HG02885 (cell line): ENCODE measurements at regions not wholly inside any gene's neighbourhood (a gene's known extent, or its start where the extent isn't known, plus 50 kb on each side); places are given as distances from the start of the nearest gene placed in this dataset.

Source experiments
- ATAC-seq: cut with Tn5 transposase; IDR thresholded peaks from one replicate; pipeline ENCODE4 v1.9.1; 2021; ENCODE audit warnings: mild to moderate bottlenecking; ENCODE audit not compliant: unreplicated experiment, poor library complexity

DNA sequence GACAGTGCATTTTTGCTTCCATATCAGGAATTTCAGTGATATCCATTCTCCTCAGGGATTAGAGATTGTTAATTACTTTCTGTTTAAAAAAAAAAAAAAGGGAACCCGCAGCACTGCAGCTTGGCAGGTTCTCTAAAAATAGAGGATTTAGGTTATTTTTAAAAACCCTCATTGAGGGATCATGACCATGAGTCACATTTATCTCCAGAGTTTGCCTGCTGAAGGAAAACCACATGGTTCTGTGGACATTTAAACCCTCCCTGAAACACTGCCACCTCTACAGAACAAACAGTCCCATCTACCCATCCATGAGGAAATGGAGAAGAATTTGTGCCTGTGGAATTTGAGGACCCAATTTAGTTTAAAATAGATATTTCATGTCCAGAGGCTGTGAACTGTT, 66.2 kb upstream of the UBE2E1 start:
- no peak for ATAC-seq

DNA sequence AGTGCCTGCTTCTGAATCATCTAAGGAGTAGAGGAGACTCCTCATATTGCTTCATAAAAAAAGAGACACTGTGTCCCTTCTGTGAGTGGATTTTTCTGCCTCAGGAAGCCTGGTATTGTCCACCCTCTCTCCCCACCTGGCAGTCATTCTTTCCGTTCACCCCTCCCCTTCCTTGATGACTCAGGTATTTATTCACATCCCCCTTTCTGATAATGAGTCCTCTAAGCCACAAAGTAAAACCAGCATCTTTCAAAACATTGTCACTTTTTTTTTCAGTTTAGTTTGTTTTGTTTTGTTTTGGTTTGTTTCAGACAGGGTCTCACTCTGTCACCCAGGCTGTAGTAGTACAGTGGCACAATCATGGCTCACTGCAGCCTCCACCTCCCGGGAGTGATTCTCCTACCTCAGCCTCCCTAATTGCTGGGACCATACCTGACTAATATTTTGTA, 65.2 kb upstream of the UBE2E1 start:
- peak; percentile 87 for ATAC-seq

DNA sequence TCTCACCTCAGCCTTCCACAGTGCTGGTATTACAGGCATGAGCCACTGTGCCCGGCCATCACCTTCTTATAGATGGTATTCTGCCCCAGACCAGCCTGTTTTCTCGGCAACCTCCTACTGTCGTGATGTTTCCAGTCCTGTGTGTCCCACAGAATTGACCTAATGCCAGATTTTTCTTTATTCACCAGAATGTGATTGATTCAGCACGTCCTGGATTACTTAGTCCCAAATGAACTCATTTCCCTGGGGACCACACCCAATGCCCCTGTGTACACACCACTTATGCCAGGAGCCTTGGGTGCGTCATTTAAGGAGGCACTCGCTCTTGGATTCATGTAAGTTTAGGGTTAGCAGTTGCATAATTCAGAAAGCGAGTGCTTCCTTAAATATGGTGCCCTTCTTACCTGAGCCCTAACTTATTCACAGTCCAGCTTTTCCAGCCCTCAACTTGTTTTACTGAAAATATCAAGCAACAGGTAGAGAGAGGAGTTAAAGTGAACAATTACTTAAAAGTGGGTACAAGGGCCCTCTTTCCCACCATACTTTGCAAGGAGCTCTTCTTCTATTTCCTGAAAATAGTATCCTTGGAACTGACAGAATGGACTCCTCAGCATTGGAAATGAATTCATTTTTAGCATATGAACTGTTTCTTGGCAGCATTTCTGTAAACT, 64.6 kb upstream of the UBE2E1 start:
- no peak for ATAC-seq

DNA sequence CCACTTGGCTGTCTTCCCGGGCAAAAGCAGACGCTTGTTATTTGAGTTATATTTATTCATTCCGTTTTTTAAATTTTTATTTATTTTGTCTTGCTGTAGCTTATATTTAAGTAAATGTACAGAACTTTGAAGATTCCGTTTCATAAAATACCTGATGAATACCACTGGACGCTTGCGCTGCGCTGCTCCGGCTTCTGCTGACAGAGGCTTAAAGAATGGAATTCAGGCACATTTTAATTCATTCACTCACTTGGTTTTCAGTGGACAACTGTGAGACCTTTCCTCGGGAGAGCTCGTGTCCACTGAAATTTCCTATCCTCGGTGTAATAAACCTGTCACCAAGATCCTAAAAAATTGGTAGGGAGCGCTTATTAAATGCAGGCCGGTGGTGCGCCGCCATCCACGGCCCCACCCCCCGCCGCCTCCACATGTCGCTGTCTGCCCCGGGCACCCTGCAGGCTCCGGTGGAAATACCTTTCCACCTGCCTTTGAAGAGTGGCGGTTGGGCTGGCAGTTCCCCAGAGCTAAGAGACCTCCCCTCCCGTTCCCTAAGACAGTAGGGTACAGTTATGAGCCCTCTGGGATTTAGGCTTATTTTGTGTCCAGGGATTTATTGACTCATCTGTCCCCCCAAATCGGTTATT, 62.5 kb upstream of the UBE2E1 start:
- no peak for ATAC-seq

DNA sequence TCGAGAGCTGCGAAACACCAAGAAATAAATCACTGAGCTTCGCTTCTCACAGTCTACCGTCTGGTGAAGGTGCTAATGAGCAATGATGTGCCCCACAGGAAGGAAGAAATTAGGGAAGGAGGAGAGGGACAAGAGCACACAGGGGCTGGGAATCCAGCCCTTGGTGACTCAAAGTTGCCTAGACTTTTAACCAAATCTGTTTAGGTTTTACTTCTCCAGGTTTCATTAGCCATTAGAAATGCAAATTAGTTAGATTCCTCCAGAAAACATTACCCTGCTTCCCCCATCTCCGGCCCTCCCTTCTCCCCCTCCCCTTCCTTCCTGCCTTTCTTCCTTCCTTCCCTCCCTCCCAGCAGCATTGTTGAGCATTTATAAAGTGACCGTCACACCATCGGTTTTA, 59.3 kb upstream of the UBE2E1 start:
- no peak for ATAC-seq

DNA sequence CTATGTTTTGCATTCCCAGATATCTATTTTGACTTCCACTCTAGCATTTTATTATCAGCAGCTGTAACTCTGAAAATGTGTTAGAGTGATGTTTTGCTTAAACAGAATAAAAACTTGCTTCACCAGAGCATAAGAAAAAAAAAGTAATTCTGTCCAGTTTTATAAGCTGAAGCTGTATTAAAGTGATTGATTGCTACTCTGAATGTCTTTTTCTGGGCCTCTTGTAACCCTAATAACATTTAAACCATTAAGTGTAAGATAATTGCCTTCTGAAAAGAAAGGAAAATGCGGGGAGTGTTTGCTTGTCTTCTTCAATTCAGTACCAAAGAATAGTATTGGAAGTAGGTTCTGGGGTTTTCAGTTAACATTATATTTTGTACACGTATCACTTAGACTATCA, 57.9 kb upstream of the UBE2E1 start:
- no peak for ATAC-seq

DNA sequence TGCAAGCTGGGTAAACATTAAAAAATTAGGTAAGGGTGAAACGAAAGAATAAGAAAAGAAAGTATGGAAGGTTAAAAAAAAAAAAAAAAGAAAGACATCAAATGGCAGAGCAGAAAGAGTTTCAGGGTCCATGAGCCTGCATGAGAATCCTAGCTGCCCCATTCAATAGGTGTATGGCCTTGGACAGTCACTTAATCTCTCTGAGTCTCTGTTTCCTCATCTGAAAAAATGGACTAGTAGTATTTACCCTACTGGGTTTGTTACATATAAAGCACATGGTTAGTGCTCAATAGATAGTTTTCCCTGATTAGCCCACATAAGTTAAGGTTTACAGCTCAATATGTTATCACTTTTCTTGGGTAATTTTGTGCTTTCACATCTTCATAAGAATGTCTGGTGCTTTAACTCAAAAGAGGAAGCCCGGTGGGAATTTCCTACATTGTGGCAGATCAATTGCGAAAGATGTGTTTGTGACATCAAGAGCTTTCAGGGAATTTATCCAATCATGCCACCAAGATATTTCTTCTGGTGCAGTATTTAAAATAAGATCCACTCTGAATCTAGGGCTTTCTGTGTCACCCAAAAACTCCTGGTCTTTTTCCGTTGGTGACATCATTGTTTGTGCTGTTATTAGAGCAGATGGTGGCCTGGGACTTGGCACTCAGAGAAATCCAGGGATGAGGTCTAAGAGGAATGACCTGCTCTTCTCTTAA, 57.2 kb upstream of the UBE2E1 start:
- peak; percentile 50 for ATAC-seq

DNA sequence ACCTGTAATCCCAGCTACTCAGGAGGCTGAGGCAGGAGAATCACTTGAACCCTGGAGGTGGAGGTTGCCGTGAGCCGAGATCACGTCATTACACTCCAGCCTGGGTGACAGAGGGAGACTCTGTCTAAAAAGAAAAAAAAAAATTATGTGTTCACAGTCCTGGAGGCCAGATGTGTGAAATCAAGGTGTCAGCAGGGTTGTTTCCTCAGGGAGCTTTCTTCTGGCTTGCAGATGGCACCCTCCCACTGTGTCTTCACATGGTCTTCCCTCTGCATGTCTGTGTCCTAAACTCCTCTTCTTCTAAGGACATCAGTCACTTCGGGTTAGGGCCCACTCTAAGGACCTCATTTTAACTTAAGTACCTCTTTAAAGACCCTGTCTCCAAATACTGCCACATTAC, 56.1 kb upstream of the UBE2E1 start:
- no peak for ATAC-seq

DNA sequence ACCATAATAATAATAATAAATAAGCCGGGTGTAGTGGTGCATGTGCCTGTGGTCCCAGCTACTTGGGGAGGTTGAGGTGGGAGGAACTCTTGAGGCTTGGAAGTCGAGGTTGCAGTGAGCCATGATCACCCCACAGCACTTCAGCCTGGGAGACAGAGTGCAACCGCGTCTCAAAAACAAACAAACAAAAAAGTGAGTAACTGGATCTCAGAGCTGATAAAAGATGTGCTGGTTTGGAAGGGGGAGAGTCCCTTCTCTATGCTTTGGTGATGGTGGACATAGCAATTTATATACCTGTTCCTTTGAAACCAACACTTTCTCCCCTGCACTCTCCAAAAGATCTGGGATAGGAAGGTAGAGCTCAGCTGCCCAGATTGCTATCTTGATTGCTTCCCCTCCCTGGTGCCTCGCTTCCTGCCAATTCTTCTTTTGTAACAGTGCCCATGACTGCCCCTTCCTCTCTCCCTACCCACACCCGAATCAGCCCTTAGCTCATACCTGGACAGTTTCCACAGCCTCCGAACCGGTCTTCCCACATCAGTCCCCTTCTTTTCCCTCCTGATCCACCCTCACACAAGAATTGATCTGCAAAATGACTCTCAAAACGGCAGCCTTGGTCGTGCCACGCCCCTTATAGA, 55.1 kb upstream of the UBE2E1 start:
- ATAC-seq, result no peak

DNA sequence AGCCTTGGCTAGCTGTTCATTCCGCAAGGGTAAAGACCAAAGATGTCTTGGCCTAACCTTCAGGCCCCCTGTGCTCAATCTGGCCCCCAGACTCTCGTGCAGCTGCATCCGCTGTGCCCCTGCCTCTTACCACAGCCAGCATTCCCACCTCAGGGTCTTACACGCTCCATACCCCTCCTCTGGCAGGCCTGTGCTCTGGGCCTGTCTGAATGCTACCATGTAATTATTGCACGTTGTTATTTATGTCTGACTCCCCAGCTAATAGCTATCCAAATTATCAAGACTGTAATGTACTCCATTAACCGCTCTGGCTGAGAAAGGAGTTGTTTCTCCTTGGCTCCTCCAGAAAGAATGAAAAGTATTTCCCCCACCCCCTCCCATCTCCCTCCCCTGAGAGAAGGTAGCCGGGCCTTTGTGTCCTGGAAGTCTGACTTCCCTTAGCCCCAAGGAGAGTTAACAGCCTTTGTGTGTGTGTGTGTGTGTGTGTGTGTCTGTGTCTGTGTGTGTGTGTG, 54.5 kb upstream of the UBE2E1 start:
- ATAC-seq, result no peak

DNA sequence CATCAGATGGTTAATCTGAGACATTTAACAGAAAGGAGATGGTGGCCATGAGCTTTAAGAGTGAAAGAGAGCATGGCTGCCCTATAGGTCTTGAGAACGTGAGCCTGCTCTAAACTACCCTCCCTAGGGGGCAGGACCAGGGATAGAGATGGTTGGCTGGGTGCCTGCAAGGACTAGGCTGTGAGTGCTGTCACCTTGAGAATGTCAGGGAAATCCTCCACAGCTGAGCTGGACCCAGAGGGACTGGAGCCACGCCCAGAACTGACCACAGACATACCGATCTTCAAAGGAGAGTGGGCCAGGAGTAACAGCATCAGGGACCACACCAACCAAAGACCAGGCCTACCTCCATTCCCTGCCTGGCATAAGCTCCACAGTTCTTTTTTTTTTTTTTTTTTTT, 53.6 kb upstream of the UBE2E1 start:
- no peak for ATAC-seq

DNA sequence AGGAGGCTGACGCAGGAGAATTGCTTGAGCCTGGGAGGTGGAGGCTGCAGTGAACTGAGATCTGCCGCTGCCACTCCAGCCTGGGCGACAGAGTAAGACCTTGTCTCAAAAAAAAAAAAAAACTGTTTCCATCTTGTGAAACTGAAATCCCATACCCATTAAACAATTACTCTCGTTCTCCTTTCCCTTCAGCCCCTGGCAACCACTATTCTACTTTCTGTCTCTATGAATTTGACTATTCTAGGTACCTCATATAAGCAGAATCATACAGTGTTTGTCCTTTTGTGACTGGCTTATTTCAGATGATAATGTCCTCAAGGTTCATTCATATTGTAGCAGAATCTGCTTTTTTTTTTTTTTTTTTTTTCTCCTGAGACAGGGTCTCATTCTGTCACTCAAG, 51.5 kb upstream of the UBE2E1 start:
- ATAC-seq, result no peak
